Adrenal gland (tissue), 9 donors: ENCODE measurements at regions not wholly inside any gene's neighbourhood (a gene's known extent, or its start where the extent isn't known, plus 50 kb on each side); places are given as distances from the start of the nearest gene placed in this dataset.

Experiments used
- DNase-seq, 7 donors: peaks; one replicate each; pipeline ENCODE4 v3.0.0-alpha.2; 2019 to 2020
- H3K27ac ChIP-seq, 5 donors: fragments of 200-600 bp; sonication (generic) in 4 of 5; 1 replicate in 3 of 5; 2 replicates in 2 of 5; pipeline versions ENCODE4 v1.5.1 to v1.8.0; 2016 to 2020; ENCODE audit warnings: mild to moderate bottlenecking in 1 of 5
- H3K27me3 ChIP-seq: fragments of 200-600 bp; 2 replicates; pipeline ENCODE4 v1.8.0; 2021
- H3K36me3 ChIP-seq, 2 donors: fragments of 200-600 bp; replicated peaks in 1 of 2; 1 replicate in 1 of 2; 2 replicates in 1 of 2; pipeline versions ENCODE4 v1.5.1 to v1.8.0; 2018 to 2022
- H3K4me1 ChIP-seq, 2 donors: fragments of 200-600 bp; replicated peaks in 1 of 2; 1 replicate in 1 of 2; 2 replicates in 1 of 2; pipeline versions ENCODE4 v1.5.1 to v1.8.0; 2018 to 2021
- H3K4me3 ChIP-seq, 4 donors: fragments of 200-600 bp; sonication (generic) in 3 of 4; one replicate each; pipeline ENCODE4 v1.5.1; 2016 to 2018
- H3K9me3 ChIP-seq, 3 donors: fragments of 200-600 bp; sonication (generic) in 1 of 3; replicated peaks in 1 of 3; 1 replicate in 2 of 3; 2 replicates in 1 of 3; pipeline versions ENCODE4 v1.5.1 to v1.8.0; 2016 to 2021
- CTCF ChIP-seq, 6 experiments: fragments of 450-650 bp in 4 of 6; fragments of 200-600 bp in 2 of 6; sonication (generic) in 1 of 6; IDR thresholded peaks; 1 replicate in 5 of 6; 2 replicates in 1 of 6; pipeline versions ENCODE4 v1.5.1 to v1.8.0; 2016 to 2021; ENCODE audit warnings: antibody characterized with exemption in 6 of 6, mild to moderate bottlenecking in 2 of 6, moderate library complexity in 1 of 6
- POLR2A ChIP-seq, 2 donors: fragments of 450-650 bp; IDR thresholded peaks; one replicate each; pipeline ENCODE4 v1.6.1; 2017; ENCODE audit warnings: antibody characterized with exemption in 2 of 2, mild to moderate bottlenecking in 2 of 2, moderate library complexity in 1 of 2
- WGBS, 4 donors: extraction: QIAGEN DNeasy Blood & Tissue Kit in 2 of 4; methylation state at CpG; one replicate each; pipeline versions ENCODE4 v1.1.5 to v1.1.7; 2013 to 2017; 5-methylcytosine and 5-hydroxymethylcytosine counted together
- intact Hi-C, 2 donors: fragments of 100-400 bp; cut with DNase I; formaldehyde crosslinking; loops; one replicate each; pipeline versions ENCODE4 v1.14.1 to v1.15.0; 2022 to 2023
- donor health status: healthy with polysubstance abuse.
- donor health status: Bipolar disorder and iron deficiency.
- donor health status: DM: yes; HTN: yes; CAD: no.
- donor health status: DM: no; HTN: no; CAD: no.
- donor health status: DM: no; HTN: no; CAD: no.

- WGBS, 4 donors = 88 to 93% (median 90%) methylated on average over 4 of the region's 4 CpGs
- Histone ChIP-seq H3K27me3 (no peaks in the 10 kb centered on the region), H3K9me3 (no peaks in the 10 kb centered on the region), H3K36me3 (no peaks in the 10 kb centered on the region), H3K4me3 (no peak overlapping the region), H3K4me1 (no peaks in the 10 kb centered on the region), H3K27ac (no peak overlapping the region)
- no peak for DNase-seq
- intact Hi-C loops = no loop called here
- TF ChIP-seq POLR2A (IDR thresholded peaks at IDR 0.05) = no peak
- no peak for TF ChIP-seq CTCF (IDR thresholded peaks at IDR 0.05)
These were observed 180.8 kb upstream of the HEY2 start for GRCh38 chr6:125568609-125569008.

GRCh38 chr6:125570526-125570925 lies 178.9 kb upstream of the HEY2 start:
- intact Hi-C loops = no loop called here
- Histone ChIP-seq H3K9me3 (no peaks in the 10 kb centered on the region), H3K4me3 (no peak overlapping the region), H3K4me1 (no peaks in the 10 kb centered on the region), H3K27ac (no peak overlapping the region), H3K36me3 (no peaks in the 10 kb centered on the region), H3K27me3 (no peaks in the 10 kb centered on the region)
- DNase-seq = no peak
- WGBS, 4 donors = 78 to 86% (median 83%) methylated on average over 2 of the region's 2 CpGs
- no peak for TF ChIP-seq CTCF (IDR thresholded peaks at IDR 0.05)
- no peak for TF ChIP-seq POLR2A (IDR thresholded peaks at IDR 0.05)

GRCh38 chr6:125571207-125571755 lies 178.2 kb upstream of the HEY2 start:
- intact Hi-C loops = no loop called here
- Histone ChIP-seq H3K36me3 (no peaks in the 10 kb centered on the region), H3K9me3 (no peaks in the 10 kb centered on the region)

GRCh38 chr6:125574604-125575003 lies 174.8 kb upstream of the HEY2 start:
- H3K27ac ChIP-seq = no peak overlapping the region
- TF ChIP-seq CTCF (IDR thresholded peaks at IDR 0.05) (no peak), POLR2A (IDR thresholded peaks at IDR 0.05) (no peak)

More at GRCh38 chr6:125571207-125571755, 178.2 kb upstream of the HEY2 start:
- no peak overlapping the region for H3K27ac ChIP-seq
- no peaks in the 10 kb centered on the region for H3K4me1 ChIP-seq
- peaks cover 5% of the 10 kb centered on the region for H3K27me3 ChIP-seq
- DNase-seq = no peak
- TF ChIP-seq POLR2A (IDR thresholded peaks at IDR 0.05) (no peak), CTCF (IDR thresholded peaks at IDR 0.05) (no peak)
- WGBS, 4 donors = 84 to 94% (median 89%) methylated on average over 2 of the region's 2 CpGs
- no peak overlapping the region for H3K4me3 ChIP-seq

More at GRCh38 chr6:125574604-125575003, 174.8 kb upstream of the HEY2 start:
- H3K4me3 ChIP-seq = no peak overlapping the region
- WGBS, 4 donors = 63 to 76% (median 71%) methylated on average over 7 of the region's 7 CpGs
- H3K27me3 ChIP-seq = peaks cover 5% of the 10 kb centered on the region
- H3K9me3 ChIP-seq = no peaks in the 10 kb centered on the region
- intact Hi-C loops = no loop called here
- H3K36me3 ChIP-seq = no peaks in the 10 kb centered on the region
- DNase-seq = no peak
- H3K4me1 ChIP-seq = no peaks in the 10 kb centered on the region
